ENCODE measurements at regions not wholly inside any gene's neighbourhood (a gene's known extent, or its start where the extent isn't known, plus 50 kb on each side); places are given as distances from the start of the nearest gene placed in this dataset.

GRCh38 chr7:22587322-22587721, 87.3 kb upstream of the STEAP1B start:
- DNase-seq (ENCODE audit: low read depth in 3 of 3) = no peak

- DNase-seq (ENCODE audit: low read depth in 3 of 3) = no peak
Measured at GRCh38 chr7:22586786-22587140, 86.8 kb upstream of the STEAP1B start.

- no peak for DNase-seq (ENCODE audit: low read depth in 3 of 3)
Measured at GRCh38 chr7:22586101-22586785, 86.3 kb upstream of the STEAP1B start.

- no peak for DNase-seq (ENCODE audit: low read depth in 3 of 3)
Measured at GRCh38 chr7:22584179-22584578, 84.2 kb upstream of the STEAP1B start.

- DNase-seq (ENCODE audit: low read depth in 3 of 3) = no peak
Measured at GRCh38 chr7:22582863-22583622, 83.1 kb upstream of the STEAP1B start.

- no peak for DNase-seq (ENCODE audit: low read depth in 3 of 3)
Measured at GRCh38 chr7:22581099-22581498, 81.1 kb upstream of the STEAP1B start.

GRCh38 chr7:22579961-22580360, 80.0 kb upstream of the STEAP1B start:
- DNase-seq (ENCODE audit: low read depth in 3 of 3) = no peak

GRCh38 chr7:22578007-22578733, 78.2 kb upstream of the STEAP1B start:
- no peak for DNase-seq (ENCODE audit: low read depth in 3 of 3)

GRCh38 chr7:22577470-22578001, 77.5 kb upstream of the STEAP1B start:
- DNase-seq (ENCODE audit: low read depth in 3 of 3) = no peak

- no peak for DNase-seq (ENCODE audit: low read depth in 3 of 3)
Measured at GRCh38 chr7:22576612-22577469, 76.9 kb upstream of the STEAP1B start.

- DNase-seq (ENCODE audit: low read depth in 3 of 3) = no peak
Measured at GRCh38 chr7:22574754-22575520, 74.9 kb upstream of the STEAP1B start.

- DNase-seq (ENCODE audit: low read depth in 3 of 3) = no peak
Measured at GRCh38 chr7:22572937-22573336, 72.9 kb upstream of the STEAP1B start.

GRCh38 chr7:22572292-22572691, 72.3 kb upstream of the STEAP1B start:
- DNase-seq (ENCODE audit: low read depth in 3 of 3) = no peak

- DNase-seq (ENCODE audit: low read depth in 3 of 3) = no peak
Measured at GRCh38 chr7:22571766-22572165, 71.8 kb upstream of the STEAP1B start.

GRCh38 chr7:22569586-22570321, 69.8 kb upstream of the STEAP1B start:
- DNase-seq (ENCODE audit: low read depth in 3 of 3) = no peak

- DNase-seq (ENCODE audit: low read depth in 3 of 3) = no peak
Measured at GRCh38 chr7:22566592-22566991, 66.6 kb upstream of the STEAP1B start.

GRCh38 chr7:22566176-22566575, 66.2 kb upstream of the STEAP1B start:
- no peak for DNase-seq (ENCODE audit: low read depth in 3 of 3)

GRCh38 chr7:22565315-22565811, 65.4 kb upstream of the STEAP1B start:
- no peak for DNase-seq (ENCODE audit: low read depth in 3 of 3)

- DNase-seq (ENCODE audit: low read depth in 3 of 3) = no peak
Measured at GRCh38 chr7:22564511-22565045, 64.6 kb upstream of the STEAP1B start.
